Neuronal stem cell (in vitro differentiated cells): ENCODE measurements at regions not wholly inside any gene's neighbourhood (a gene's known extent, or its start where the extent isn't known, plus 50 kb on each side); places are given as distances from the start of the nearest gene placed in this dataset.

Experiments used
- DNase-seq: peaks from one replicate; pipeline ENCODE4 v3.0.0-alpha.2; 2013; ENCODE audit warnings: low spot score
- H2AFZ ChIP-seq: one replicate; pipeline ENCODE4 v1.6.1; 2013; ENCODE audit warnings: mild to moderate bottlenecking, low read length, inconsistent platforms
- H2AK5ac ChIP-seq: 2 replicates; pipeline ENCODE4 v1.6.1; 2013; ENCODE audit warnings: low read depth, mild to moderate bottlenecking, inconsistent platforms, low read length, moderate library complexity, mixed read lengths
- H2BK120ac ChIP-seq: 2 replicates; pipeline ENCODE4 v1.6.1; 2013; ENCODE audit warnings: low read depth, mild to moderate bottlenecking, inconsistent platforms, low read length, moderate library complexity, mixed read lengths
- H2BK12ac ChIP-seq: one replicate; pipeline ENCODE4 v1.6.1; 2013; ENCODE audit warnings: low read length, inconsistent platforms
- H2BK15ac ChIP-seq: 2 replicates; pipeline ENCODE4 v1.6.1; 2013; ENCODE audit warnings: mild to moderate bottlenecking, low read length, inconsistent platforms, mixed read lengths
- H2BK5ac ChIP-seq: one replicate; pipeline ENCODE4 v1.6.1; 2013; ENCODE audit warnings: inconsistent platforms, mild to moderate bottlenecking, low read length, moderate library complexity
- H3K14ac ChIP-seq: one replicate; pipeline ENCODE4 v1.6.1; 2013; ENCODE audit warnings: low read length, inconsistent platforms
- H3K18ac ChIP-seq: 2 replicates; pipeline ENCODE4 v1.6.1; 2013; ENCODE audit warnings: low read length, inconsistent platforms
- H3K23ac ChIP-seq: 2 replicates; pipeline ENCODE4 v1.6.1; 2013; ENCODE audit warnings: low read depth, mild to moderate bottlenecking, mixed read lengths, low read length, inconsistent platforms; ENCODE audit not compliant: poor library complexity
- H3K27ac ChIP-seq: replicated peaks from 3 replicates; pipeline ENCODE4 v1.5.1; 2013; ENCODE audit warnings: low read length, inconsistent platforms
- H3K27me3 ChIP-seq, 3 experiments: 2 replicates each; pipeline ENCODE4 v1.6.1; 2013; ENCODE audit warnings: low read length in 3 of 3, mild to moderate bottlenecking in 2 of 3, inconsistent platforms in 1 of 3, low read depth in 1 of 3, mixed read lengths in 1 of 3, moderate library complexity in 1 of 3; ENCODE audit not compliant: control insufficient read depth in 3 of 3, insufficient read depth in 3 of 3
- H3K36me3 ChIP-seq, 2 donors: replicated peaks in 1 of 2; 2 replicates each; pipeline ENCODE4 v1.6.1; 2013; ENCODE audit warnings: low read length in 2 of 2; ENCODE audit not compliant: control insufficient read depth in 2 of 2, insufficient read depth in 2 of 2
- H3K4ac ChIP-seq: 2 replicates; pipeline ENCODE4 v1.6.1; 2013; ENCODE audit warnings: inconsistent platforms, mild to moderate bottlenecking, low read length, moderate library complexity
- H3K4me1 ChIP-seq, 2 donors: 1 replicate in 1 of 2; 2 replicates in 1 of 2; pipeline ENCODE4 v1.6.1; 2013; ENCODE audit warnings: low read length in 2 of 2, low read depth in 1 of 2; ENCODE audit not compliant: control insufficient read depth in 2 of 2, insufficient read depth in 1 of 2
- H3K4me2 ChIP-seq: one replicate; pipeline ENCODE4 v1.6.1; 2013; ENCODE audit warnings: mild to moderate bottlenecking, low read length, inconsistent platforms; ENCODE audit not compliant: insufficient read depth, poor library complexity, severe bottlenecking
- H3K4me3 ChIP-seq, 2 donors: 2 replicates each; pipeline ENCODE4 v1.5.1; 2013; ENCODE audit warnings: low read length in 2 of 2, mild to moderate bottlenecking in 2 of 2, inconsistent platforms in 1 of 2, moderate library complexity in 1 of 2
- H3K79me1 ChIP-seq: one replicate; pipeline ENCODE4 v1.6.1; 2013; ENCODE audit warnings: low read depth, mild to moderate bottlenecking, inconsistent platforms, low read length, moderate library complexity
- H3K9ac ChIP-seq: one replicate; pipeline ENCODE4 v1.6.1; 2013; ENCODE audit warnings: mild to moderate bottlenecking, low read depth, low read length, inconsistent platforms; ENCODE audit not compliant: poor library complexity
- H3K9me3 ChIP-seq, 2 donors: replicated peaks in 1 of 2; 2 replicates each; pipeline versions ENCODE3 to v1.6.1; 2013; ENCODE audit warnings: low read length in 2 of 2, mild to moderate bottlenecking in 2 of 2, inconsistent platforms in 1 of 2, low read depth in 1 of 2, mixed read lengths in 1 of 2, moderate library complexity in 1 of 2; ENCODE audit not compliant: control insufficient read depth in 2 of 2, insufficient read depth in 1 of 2
- H4K8ac ChIP-seq: one replicate; pipeline ENCODE4 v1.6.1; 2013; ENCODE audit warnings: low read depth, mild to moderate bottlenecking, inconsistent platforms, low read length, moderate library complexity
- H4K91ac ChIP-seq: one replicate; pipeline ENCODE4 v1.6.1; 2013; ENCODE audit warnings: low read length, low read depth, mild to moderate bottlenecking, inconsistent platforms; ENCODE audit not compliant: poor library complexity
- WGBS, 2 donors: extraction: QIAGEN DNeasy Blood & Tissue Kit; methylation state at CpG; one replicate each; pipeline ENCODE4 v1.1.7; 2013; ENCODE audit warnings: missing lambda C conversion rate in 2 of 2, mixed read lengths in 1 of 2; ENCODE audit not compliant: insufficient read length in 2 of 2, insufficient replicate concordance in 1 of 2; ENCODE audit errors: extremely low coverage in 2 of 2; 5-methylcytosine and 5-hydroxymethylcytosine counted together

DNA sequence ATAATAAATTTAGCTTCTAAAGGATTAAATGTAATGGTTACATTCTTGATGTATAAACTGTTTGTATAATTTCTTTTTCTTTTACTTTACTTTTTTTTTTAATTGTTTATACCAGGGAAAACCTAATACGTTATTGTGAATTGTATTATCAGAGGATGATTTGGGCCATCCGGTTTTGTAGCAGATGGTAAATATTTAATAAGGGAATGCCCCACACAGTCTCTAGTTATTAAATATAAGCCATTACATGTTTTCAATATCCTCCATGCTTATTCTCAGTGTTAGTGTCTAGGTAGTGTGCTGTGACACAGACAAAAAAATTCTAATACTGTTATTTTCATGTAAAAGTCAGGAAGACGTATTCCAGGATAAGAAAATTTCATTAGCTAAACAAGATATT is 553.9 kb downstream of the ZNF804A start:
- Histone ChIP-seq H2BK120ac (no peak overlapping the region), H4K91ac (no peak overlapping the region), H2BK12ac (no peak overlapping the region), H3K4me3 (no peak overlapping the region), H3K79me1 (no peaks in the 10 kb centered on the region), H3K4ac (no peak overlapping the region), H2BK5ac (no peak overlapping the region), H2BK15ac (no peak overlapping the region), H3K4me2 (no peak overlapping the region), H3K27me3 (no peaks in the 10 kb centered on the region), H3K18ac (no peak overlapping the region), H2AFZ (no peak overlapping the region), H3K4me1 (no peaks in the 10 kb centered on the region), H3K23ac (no peak overlapping the region), H3K9me3 (no peaks in the 10 kb centered on the region), H2AK5ac (no peak overlapping the region), H4K8ac (no peak overlapping the region), H3K36me3 (no peaks in the 10 kb centered on the region), H3K27ac (no peak overlapping the region), H3K9ac (no peak overlapping the region), H3K14ac (no peak overlapping the region)
- DNase-seq, result no peak
- WGBS, 2 donors, result no CpG with 5 or more reads among the region's 3 CpGs

DNA sequence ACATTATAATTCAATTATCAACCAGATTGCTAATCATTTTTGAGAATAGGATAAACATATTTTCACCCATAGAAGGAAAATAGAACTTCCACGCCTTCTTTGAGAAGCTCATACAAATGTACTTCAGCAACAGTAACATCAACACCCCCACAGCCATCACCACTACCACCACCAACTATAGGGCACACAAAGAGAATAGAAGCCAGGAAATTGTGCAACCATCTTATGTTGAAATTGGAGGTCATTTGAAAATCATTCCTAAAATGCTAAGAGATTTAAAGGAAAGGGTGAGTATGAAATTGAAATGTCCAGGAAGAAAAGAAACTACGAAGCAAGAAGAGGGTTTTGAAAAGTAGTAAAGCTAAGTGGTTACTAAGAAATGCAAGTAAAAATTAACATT is 563.4 kb downstream of the ZNF804A start:
- Histone ChIP-seq H4K8ac (no peak overlapping the region), H3K4ac (no peak overlapping the region), H3K79me1 (no peaks in the 10 kb centered on the region), H3K27ac (no peak overlapping the region), H3K9ac (no peak overlapping the region), H4K91ac (no peak overlapping the region), H3K9me3 (no peaks in the 10 kb centered on the region), H3K36me3 (no peaks in the 10 kb centered on the region), H3K14ac (no peak overlapping the region), H2AFZ (peak overlapping the region; percentile 35), H2BK5ac (no peak overlapping the region), H2BK15ac (no peak overlapping the region), H3K23ac (no peak overlapping the region), H2BK12ac (no peak overlapping the region), H2AK5ac (no peak overlapping the region), H3K18ac (no peak overlapping the region), H3K4me2 (no peak overlapping the region), H3K27me3 (no peaks in the 10 kb centered on the region), H3K4me3 (no peak overlapping the region), H2BK120ac (no peak overlapping the region), H3K4me1 (no peaks in the 10 kb centered on the region)
- WGBS, 2 donors, result no CpG with 5 or more reads among the region's 2 CpGs
- no peak for DNase-seq

DNA sequence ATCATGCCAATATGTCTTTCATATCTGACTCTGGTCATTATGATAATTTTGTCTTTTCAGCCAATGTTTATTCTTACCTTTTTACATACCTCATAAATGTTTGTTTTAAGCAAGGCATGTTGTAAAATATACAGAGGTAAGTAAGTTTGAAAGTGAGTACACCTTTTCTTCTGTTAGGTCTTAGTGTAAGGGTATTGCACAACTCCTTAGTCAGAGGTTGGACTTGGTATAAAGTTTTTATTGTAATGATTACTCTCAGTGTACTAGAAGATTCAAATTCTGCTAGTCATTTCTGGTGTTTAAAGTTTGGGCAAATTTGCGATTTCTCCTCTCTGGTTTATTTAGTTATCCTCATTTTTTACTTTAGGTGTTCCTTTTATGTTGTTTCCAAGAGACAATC is 564.3 kb upstream of the FSIP2 start:
- Histone ChIP-seq H3K4ac (no peak overlapping the region), H3K36me3 (no peaks in the 10 kb centered on the region), H3K4me2 (peak overlapping the region; percentile 11), H3K14ac (no peak overlapping the region), H4K91ac (no peak overlapping the region), H3K27me3 (no peaks in the 10 kb centered on the region), H3K9ac (no peak overlapping the region), H2BK120ac (no peak overlapping the region), H3K9me3 (no peaks in the 10 kb centered on the region), H2BK12ac (no peak overlapping the region), H2AK5ac (no peak overlapping the region), H3K27ac (no peak overlapping the region), H3K79me1 (no peaks in the 10 kb centered on the region), H2BK5ac (no peak overlapping the region), H4K8ac (no peak overlapping the region), H3K4me1 (no peaks in the 10 kb centered on the region), H2AFZ (no peak overlapping the region), H3K18ac (no peak overlapping the region), H3K4me3 (no peak overlapping the region), H2BK15ac (no peak overlapping the region), H3K23ac (no peak overlapping the region)
- WGBS, 2 donors, result no CpG with 5 or more reads among the region's 1 CpG
- DNase-seq, result no peak

DNA sequence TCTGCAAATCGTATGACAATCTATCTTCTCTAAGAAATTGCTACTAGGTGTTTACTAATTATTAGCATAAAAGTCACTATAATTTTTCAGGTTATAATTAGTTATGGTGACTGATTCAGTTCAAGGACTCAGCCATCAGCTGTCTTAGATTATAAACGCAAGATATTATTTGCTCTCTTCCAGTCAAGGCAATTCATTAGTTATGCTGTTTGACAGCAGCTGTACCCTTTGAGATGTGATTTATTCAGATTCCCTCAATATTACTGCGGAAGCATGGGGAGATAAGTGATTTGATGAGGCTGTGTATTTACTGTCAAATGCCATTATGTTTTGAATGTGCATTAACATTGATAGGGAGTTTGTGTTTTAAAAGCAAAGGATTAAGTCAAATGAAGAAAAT is 558.9 kb upstream of the FSIP2 start:
- Histone ChIP-seq H4K91ac (no peak overlapping the region), H2AFZ (peak overlapping the region; percentile 17), H3K27ac (no peak overlapping the region), H3K4me2 (no peak overlapping the region), H3K18ac (no peak overlapping the region), H2BK15ac (no peak overlapping the region), H3K9me3 (no peaks in the 10 kb centered on the region), H3K4ac (no peak overlapping the region), H3K79me1 (no peaks in the 10 kb centered on the region), H3K14ac (no peak overlapping the region), H2BK120ac (no peak overlapping the region), H2BK12ac (no peak overlapping the region), H4K8ac (no peak overlapping the region), H2BK5ac (no peak overlapping the region), H3K27me3 (no peaks in the 10 kb centered on the region), H3K23ac (no peak overlapping the region), H3K4me1 (no peaks in the 10 kb centered on the region), H3K36me3 (no peaks in the 10 kb centered on the region), H3K4me3 (no peak overlapping the region), H2AK5ac (no peak overlapping the region), H3K9ac (no peak overlapping the region)
- no peak for DNase-seq
- no CpG with 5 or more reads among the region's 3 CpGs for WGBS, 2 donors
